ENCODE measurements at regions not wholly inside any gene's neighbourhood (a gene's known extent, or its start where the extent isn't known, plus 50 kb on each side); places are given as distances from the start of the nearest gene placed in this dataset.

DNA sequence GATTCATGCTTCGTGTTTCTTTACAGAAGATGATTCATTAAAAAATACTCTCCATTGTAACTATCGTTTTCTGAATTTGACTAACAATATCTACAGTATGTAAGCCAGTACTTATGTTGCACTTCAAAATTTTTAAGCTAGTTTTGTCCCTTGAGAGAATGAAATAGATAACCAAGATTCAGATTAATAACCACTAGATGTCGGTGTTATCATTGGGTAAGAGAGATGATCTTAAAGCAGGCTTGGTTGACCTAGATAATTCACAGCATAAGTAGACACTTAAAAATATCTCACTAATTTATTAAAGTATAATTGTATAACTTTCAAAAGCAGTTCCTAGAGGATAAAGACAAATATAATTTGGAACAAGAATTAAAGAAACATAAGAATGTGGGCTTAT is 430.9 kb downstream of the C4orf33 start:
- DNase-seq: no peak
- TF ChIP-seq, protein P1, sequence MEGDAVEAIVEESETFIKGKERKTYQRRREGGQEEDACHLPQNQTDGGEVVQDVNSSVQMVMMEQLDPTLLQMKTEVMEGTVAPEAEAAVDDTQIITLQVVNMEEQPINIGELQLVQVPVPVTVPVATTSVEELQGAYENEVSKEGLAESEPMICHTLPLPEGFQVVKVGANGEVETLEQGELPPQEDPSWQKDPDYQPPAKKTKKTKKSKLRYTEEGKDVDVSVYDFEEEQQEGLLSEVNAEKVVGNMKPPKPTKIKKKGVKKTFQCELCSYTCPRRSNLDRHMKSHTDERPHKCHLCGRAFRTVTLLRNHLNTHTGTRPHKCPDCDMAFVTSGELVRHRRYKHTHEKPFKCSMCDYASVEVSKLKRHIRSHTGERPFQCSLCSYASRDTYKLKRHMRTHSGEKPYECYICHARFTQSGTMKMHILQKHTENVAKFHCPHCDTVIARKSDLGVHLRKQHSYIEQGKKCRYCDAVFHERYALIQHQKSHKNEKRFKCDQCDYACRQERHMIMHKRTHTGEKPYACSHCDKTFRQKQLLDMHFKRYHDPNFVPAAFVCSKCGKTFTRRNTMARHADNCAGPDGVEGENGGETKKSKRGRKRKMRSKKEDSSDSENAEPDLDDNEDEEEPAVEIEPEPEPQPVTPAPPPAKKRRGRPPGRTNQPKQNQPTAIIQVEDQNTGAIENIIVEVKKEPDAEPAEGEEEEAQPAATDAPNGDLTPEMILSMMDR (IDR thresholded peaks at IDR 0.05): no peak; the same call in 1 of the 2 replicates
- H3K27ac Mint-ChIP-seq: no peak overlapping the region
- H3K36me3 Mint-ChIP-seq (ENCODE audit: low read depth): no peaks in the 10 kb centered on the region
- peaks cover 13% of the 10 kb centered on the region for H3K9me3 Mint-ChIP-seq
- no peaks in the 10 kb centered on the region for H3K27me3 Mint-ChIP-seq (ENCODE audit: insufficient read depth)
- H3K4me3 Mint-ChIP-seq: no peak overlapping the region
- no peaks in the 10 kb centered on the region for H3K4me1 Mint-ChIP-seq (ENCODE audit: low read depth)

DNA sequence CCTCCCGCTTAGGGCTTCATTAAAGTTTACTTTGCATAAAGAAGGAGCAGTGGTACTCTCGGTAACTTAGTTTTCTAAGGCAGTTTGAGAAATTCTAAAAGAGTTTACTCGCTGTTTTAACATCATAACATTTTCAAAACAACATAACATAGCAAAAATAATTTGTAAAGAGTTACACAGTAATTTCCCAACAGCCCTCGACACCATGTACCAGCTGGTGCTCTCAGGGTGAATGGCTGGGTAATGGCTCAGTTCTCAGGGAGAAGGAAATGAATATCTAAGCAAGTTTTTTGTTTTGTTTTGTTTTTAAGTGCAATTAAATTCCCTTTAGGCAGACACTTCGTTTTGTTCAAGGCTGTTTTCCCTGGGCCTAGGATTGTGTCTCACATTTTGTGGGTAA is 435.3 kb downstream of the C4orf33 start:
- TF ChIP-seq, protein P1 (IDR thresholded peaks at IDR 0.05): no peak
- no peak for DNase-seq
- Mint-ChIP-seq H3K36me3 (ENCODE audit: low read depth) (no peaks in the 10 kb centered on the region), H3K4me3 (no peak overlapping the region), H3K27ac (no peak overlapping the region), H3K9me3 (peaks cover 13% of the 10 kb centered on the region), H3K4me1 (ENCODE audit: low read depth) (no peaks in the 10 kb centered on the region), H3K27me3 (ENCODE audit: insufficient read depth) (no peaks in the 10 kb centered on the region)

DNA sequence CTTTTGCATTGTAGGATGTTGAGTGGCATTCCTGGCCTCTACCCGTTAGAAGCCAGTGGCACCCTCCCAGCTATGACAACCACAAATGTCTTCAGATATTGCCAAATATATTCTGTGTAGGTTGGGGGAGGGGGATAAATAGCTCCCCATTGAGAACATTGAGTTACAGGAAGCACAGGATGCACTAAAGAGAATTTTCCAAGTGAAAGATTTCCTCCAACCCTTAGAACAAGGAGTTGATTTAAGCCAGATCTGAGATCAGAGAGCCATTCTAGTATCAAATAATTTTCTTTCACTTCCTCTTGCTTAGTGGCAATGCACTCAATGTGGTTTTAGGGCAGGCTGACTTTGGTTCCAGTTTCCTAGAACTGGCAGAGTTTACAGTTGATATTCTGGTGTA is 436.6 kb downstream of the C4orf33 start:
- H3K27ac Mint-ChIP-seq: no peak overlapping the region
- H3K27me3 Mint-ChIP-seq (ENCODE audit: insufficient read depth): no peaks in the 10 kb centered on the region
- H3K9me3 Mint-ChIP-seq: peaks cover 19% of the 10 kb centered on the region
- TF ChIP-seq, protein P1 (IDR thresholded peaks at IDR 0.05): no peak
- H3K36me3 Mint-ChIP-seq (ENCODE audit: low read depth): no peaks in the 10 kb centered on the region
- no peaks in the 10 kb centered on the region for H3K4me1 Mint-ChIP-seq (ENCODE audit: low read depth)
- H3K4me3 Mint-ChIP-seq: no peak overlapping the region
- no peak for DNase-seq

DNA sequence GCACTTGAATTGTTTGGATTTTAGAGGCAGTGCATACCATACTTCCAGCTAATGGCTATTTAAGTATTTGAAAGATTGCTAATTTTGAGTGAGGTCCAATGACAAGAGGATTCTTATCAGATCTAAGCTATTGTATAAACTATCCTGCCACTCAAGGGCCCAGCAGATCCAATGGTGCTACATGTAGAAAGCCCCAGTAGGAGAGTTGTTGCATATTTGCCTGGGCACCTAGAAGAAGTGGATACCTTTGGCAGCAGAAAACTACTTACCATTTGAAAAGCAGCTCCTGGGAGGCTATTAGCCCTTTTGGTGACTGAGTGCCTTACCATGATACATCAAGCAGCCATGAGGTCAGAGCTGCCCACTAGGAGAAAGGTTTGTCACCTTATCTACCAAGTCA is 447.3 kb downstream of the C4orf33 start:
- H3K27me3 Mint-ChIP-seq (ENCODE audit: insufficient read depth): no peaks in the 10 kb centered on the region

DNA sequence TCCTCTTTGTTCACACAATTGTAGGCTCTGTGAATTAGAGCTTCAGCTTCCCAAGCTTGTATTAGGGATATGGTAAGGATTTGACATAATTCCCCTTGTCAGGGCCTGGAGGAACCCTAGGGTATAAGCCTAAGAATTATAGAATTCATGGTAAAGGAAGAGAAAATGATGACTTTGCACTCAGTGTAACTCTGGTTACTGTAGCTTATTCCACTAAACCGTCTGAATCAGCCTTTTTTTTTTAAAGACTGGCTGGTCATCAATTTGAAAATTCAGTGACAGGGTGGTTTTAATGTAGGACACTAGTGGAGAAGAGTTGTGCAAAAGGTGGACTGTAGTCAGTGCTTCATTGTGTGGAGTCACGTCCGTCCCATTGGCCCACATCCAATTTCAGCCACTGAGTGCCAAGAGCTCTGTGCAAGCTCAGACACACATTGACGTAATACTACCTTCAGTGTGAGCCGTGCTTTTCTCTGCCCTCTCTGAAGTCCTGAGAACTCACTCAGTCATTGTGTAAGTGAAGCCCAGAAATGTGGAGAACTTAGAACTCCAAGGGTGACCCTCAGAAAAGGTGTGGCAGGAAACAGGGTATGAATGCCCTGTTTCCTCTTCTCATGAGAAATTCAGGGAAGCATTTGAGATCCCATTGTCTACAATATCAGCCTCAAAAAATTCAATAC is 449.8 kb downstream of the C4orf33 start:
- Mint-ChIP-seq H3K9me3 (peaks cover 20% of the 10 kb centered on the region), H3K4me1 (ENCODE audit: low read depth) (no peaks in the 10 kb centered on the region), H3K4me3 (no peak overlapping the region), H3K36me3 (ENCODE audit: low read depth) (no peaks in the 10 kb centered on the region), H3K27me3 (ENCODE audit: insufficient read depth) (no peaks in the 10 kb centered on the region), H3K27ac (no peak overlapping the region)
- TF ChIP-seq, protein P1 (IDR thresholded peaks at IDR 0.05): no peak
- no peak for DNase-seq

More for the DNA sequence above, 447.3 kb downstream of the C4orf33 start:
- no peak overlapping the region for H3K27ac Mint-ChIP-seq
- no peak for DNase-seq
- H3K9me3 Mint-ChIP-seq: peaks cover 15% of the 10 kb centered on the region
- no peaks in the 10 kb centered on the region for H3K36me3 Mint-ChIP-seq (ENCODE audit: low read depth)
- no peak overlapping the region for H3K4me3 Mint-ChIP-seq
- H3K4me1 Mint-ChIP-seq (ENCODE audit: low read depth): no peaks in the 10 kb centered on the region
- TF ChIP-seq, protein P1 (IDR thresholded peaks at IDR 0.05): no peak
